Endothelial cell of umbilical vein (primary cell): ENCODE measurements at regions not wholly inside any gene's neighbourhood (a gene's known extent, or its start where the extent isn't known, plus 50 kb on each side); places are given as distances from the start of the nearest gene placed in this dataset.

Experiments used
- BruUV-seq: library from RNA; stranded (reverse); fragments of 400-500 nt; replicated peaks from 2 replicates; lab custom pipeline; 2021; lab: Mats Ljungman, UMichigan
- CTCF ChIA-PET: fragments of 300-600, 350-600 bp; sonication (Branson Sonifier 250); formaldehyde crosslinking; loops from one replicate; lab custom pipeline; 2021; ENCODE audit warnings: antibody characterized with exemption, inconsistent platforms; lab: Charles Lee
- POLR2A ChIA-PET: fragments of 300-600, 350-600 bp; sonication (Branson Sonifier 250); formaldehyde crosslinking; loops from one replicate; lab custom pipeline; 2021; ENCODE audit warnings: antibody characterized with exemption, inconsistent platforms; lab: Charles Lee
- DNase-seq: peaks from one replicate; pipeline ENCODE4 v3.0.0-alpha.2; 2011; ENCODE audit warnings: low read depth, low spot score
- FAIRE-seq: peaks from 2 replicates; lab custom pipeline; 2011; peaks lifted over from hg19 to GRCh38; lab: Jason Lieb, UNC
- H2AFZ ChIP-seq: 2 replicates; pipeline ENCODE4 v1.6.0; 2012; ENCODE audit warnings: low read depth, low read length, control low read depth, inconsistent platforms
- H3K27ac ChIP-seq: 2 replicates; pipeline ENCODE4 v1.5.1; 2011; ENCODE audit warnings: low read depth, mild to moderate bottlenecking, control low read depth, low read length, moderate library complexity; ENCODE audit not compliant: insufficient read depth
- H3K27me3 ChIP-seq, 2 experiments: 2 replicates each; pipeline versions ENCODE4 v1.6.0 to v1.6.1; 2011; ENCODE audit warnings: low read length in 2 of 2, mixed read lengths in 1 of 2; ENCODE audit not compliant: control insufficient read depth in 2 of 2, insufficient read depth in 2 of 2
- H3K36me3 ChIP-seq, 2 experiments: 2 replicates in 1 of 2; 3 replicates in 1 of 2; pipeline ENCODE4 v1.5.1; 2011; ENCODE audit warnings: low read length in 2 of 2, mild to moderate bottlenecking in 1 of 2, moderate library complexity in 1 of 2; ENCODE audit not compliant: control insufficient read depth in 2 of 2, insufficient read depth in 2 of 2; ENCODE audit errors: extremely low read depth in 1 of 2
- H3K4me1 ChIP-seq: 3 replicates; pipeline ENCODE4 v1.5.1; 2011; ENCODE audit warnings: mild to moderate bottlenecking, low read length; ENCODE audit not compliant: control insufficient read depth, insufficient read depth; ENCODE audit errors: extremely low read depth
- H3K4me2 ChIP-seq: 2 replicates; pipeline ENCODE4 v1.6.1; 2011; ENCODE audit warnings: low read length, control low read depth, mixed read lengths; ENCODE audit not compliant: insufficient read depth
- H3K4me3 ChIP-seq, 3 experiments: fragments of 200-600 bp in 1 of 3; sonication (generic), shearing (Covaris generic) in 1 of 3; replicated peaks in 1 of 3; 2 replicates each; pipeline ENCODE4 v1.5.1; 2011 to 2016; ENCODE audit warnings: control low read depth in 3 of 3, low read length in 3 of 3, mild to moderate bottlenecking in 2 of 3, inconsistent platforms in 1 of 3, low read depth in 1 of 3, moderate library complexity in 1 of 3; ENCODE audit not compliant: insufficient read depth in 1 of 3
- H3K79me2 ChIP-seq: 2 replicates; pipeline ENCODE4 v1.6.0; 2012; ENCODE audit warnings: low read length, inconsistent platforms; ENCODE audit not compliant: control insufficient read depth, insufficient read depth
- H3K9ac ChIP-seq: replicated peaks from 2 replicates; pipeline ENCODE3; 2011; ENCODE audit warnings: low read length, control low read depth; ENCODE audit not compliant: insufficient read depth; ENCODE audit errors: extremely low read depth
- H3K9me1 ChIP-seq: replicated peaks from 3 replicates; pipeline ENCODE4 v1.6.0; 2011; ENCODE audit warnings: mild to moderate bottlenecking, low read length; ENCODE audit not compliant: control insufficient read depth, insufficient read depth; ENCODE audit errors: extremely low read depth
- H3K9me3 ChIP-seq: replicated peaks from 2 replicates; pipeline ENCODE4 v1.5.1; 2012; ENCODE audit warnings: low read length, inconsistent platforms; ENCODE audit not compliant: control insufficient read depth, insufficient read depth
- H4K20me1 ChIP-seq: replicated peaks from 2 replicates; pipeline ENCODE3; 2011; ENCODE audit warnings: mild to moderate bottlenecking, low read length; ENCODE audit not compliant: control insufficient read depth, insufficient read depth; ENCODE audit errors: extremely low read depth
- CTCF ChIP-seq, 2 donors: IDR thresholded peaks; 1 replicate in 1 of 2; 2 replicates in 1 of 2; pipeline ENCODE4 v1.5.1; 2011; ENCODE audit warnings: low read length in 2 of 2, mild to moderate bottlenecking in 2 of 2, moderate library complexity in 2 of 2, control low read depth in 1 of 2, inconsistent platforms in 1 of 2, low read depth in 1 of 2; ENCODE audit not compliant: insufficient read depth in 1 of 2; ENCODE audit errors: extremely low read depth in 1 of 2
- EZH2 ChIP-seq: IDR thresholded peaks from 2 replicates; pipeline ENCODE4 v1.6.1; 2012; ENCODE audit warnings: borderline replicate concordance, low read depth, mild to moderate bottlenecking, moderate library complexity, low read length, inconsistent platforms; ENCODE audit not compliant: severe bottlenecking
- FOS ChIP-seq: IDR thresholded peaks from 2 replicates; pipeline ENCODE4 v1.6.1; 2011; ENCODE audit warnings: mild to moderate bottlenecking, low read length, moderate library complexity, borderline replicate concordance; ENCODE audit not compliant: insufficient read depth
- GATA2 ChIP-seq: IDR thresholded peaks from 2 replicates; pipeline ENCODE4 v1.7.0; 2011; ENCODE audit warnings: low read depth, mild to moderate bottlenecking, moderate library complexity, mixed read lengths, low read length; ENCODE audit not compliant: insufficient read length, insufficient read depth
- JUN ChIP-seq: IDR thresholded peaks from 2 replicates; pipeline ENCODE4 v1.6.1; 2011; ENCODE audit warnings: borderline replicate concordance, low read depth; ENCODE audit not compliant: insufficient read length, insufficient read depth
- MAX ChIP-seq: IDR thresholded peaks from 2 replicates; pipeline ENCODE4 v1.6.1; 2011; ENCODE audit not compliant: insufficient read depth, insufficient read length
- MYC ChIP-seq: IDR thresholded peaks from one replicate; pipeline ENCODE4 v1.6.1; 2011; ENCODE audit warnings: mild to moderate bottlenecking, low read depth, low read length
- POLR2A ChIP-seq: IDR thresholded peaks from 2 replicates; pipeline ENCODE4 v1.6.1; 2012; ENCODE audit warnings: low read depth, mild to moderate bottlenecking, control low read depth, low read length
- POLR2AphosphoS5 ChIP-seq: IDR thresholded peaks from 2 replicates; pipeline ENCODE4 v1.6.1; 2012; ENCODE audit warnings: low read depth, mild to moderate bottlenecking, control low read depth, low read length, moderate library complexity; ENCODE audit not compliant: insufficient read depth
- dilution Hi-C: fragments of 300-500 bp; cut with MboI; formaldehyde crosslinking; loops from one replicate; pipeline ENCODE4 v1.15.0; 2019; ENCODE audit warnings: low sequenced_read_pairs; ENCODE audit not compliant: extremely low pct_ligation_motif_present
- intact Hi-C: fragments of 100-400 bp; cut with micrococcal nuclease; formaldehyde crosslinking; loops from one replicate; pipeline ENCODE4 v1.10.0; 2022

DNA sequence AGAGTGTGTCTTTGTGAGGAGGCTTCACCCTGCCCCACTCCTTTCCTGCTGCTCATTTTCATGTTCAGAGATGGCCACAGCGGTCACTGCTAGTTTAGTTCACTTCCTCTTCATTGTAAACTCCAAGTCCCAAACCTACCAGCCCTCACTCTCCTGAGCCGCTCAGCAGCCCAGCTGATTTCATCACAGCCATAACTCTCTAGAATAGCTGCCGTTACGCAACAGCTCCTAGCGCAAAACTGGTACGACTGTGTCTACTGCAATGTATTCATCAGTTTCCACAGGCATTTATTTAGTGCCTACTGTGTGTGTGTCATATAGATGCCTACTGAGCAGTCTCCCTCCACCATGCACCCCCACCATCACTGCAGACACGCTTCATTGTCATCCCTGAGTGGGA lies 233.5 kb upstream of the RPL38 start:
- Histone ChIP-seq H3K9me3 (peaks cover 2% of the 10 kb centered on the region), H3K4me1 (no peaks in the 10 kb centered on the region), H3K79me2 (no peaks in the 10 kb centered on the region), H3K36me3 (no peaks in the 10 kb centered on the region), H4K20me1 (no peaks in the 10 kb centered on the region), H3K4me3 (no peak overlapping the region), H3K27ac (no peak overlapping the region), H3K9ac (no peak overlapping the region), H3K4me2 (no peak overlapping the region), H3K9me1 (no peaks in the 10 kb centered on the region), H3K27me3 (no peaks in the 10 kb centered on the region), H2AFZ (no peak overlapping the region)
- CTCF ChIA-PET: no interaction called here
- no peak for FAIRE-seq
- dilution Hi-C loops (no loop called here), intact Hi-C loops (no loop called here)
- no TSS peak for BruUV-seq
- POLR2A ChIA-PET: no interaction called here
- TF ChIP-seq POLR2A: no peak
- no peak for TF ChIP-seq CTCF (IDR thresholded peaks at IDR 0.05; ENCODE audit: extremely low read depth in 1 of 2, insufficient read depth in 1 of 2, low read depth in 1 of 2, low read length in 2 of 2)
- TF ChIP-seq JUN: no peak
- no peak for TF ChIP-seq GATA2
- no peak for TF ChIP-seq MAX
- TF ChIP-seq EZH2: no peak
- no peak for TF ChIP-seq MYC
- TF ChIP-seq POLR2AphosphoS5: no peak
- no peak for TF ChIP-seq FOS
- DNase-seq: no peak
